ENCODE measurements at regions not wholly inside any gene's neighbourhood (a gene's known extent, or its start where the extent isn't known, plus 50 kb on each side); places are given as distances from the start of the nearest gene placed in this dataset.

- TF ChIP-seq CTCF (IDR thresholded peaks at IDR 0.05): no peak
- TF ChIP-seq POLR2AphosphoS5 (IDR thresholded peaks at IDR 0.05): no peak
- no peak for TF ChIP-seq POLR2A (IDR thresholded peaks at IDR 0.05; ENCODE audit: low read depth)
Observed at GRCh38 chr6:170186006-170186935, 104.6 kb downstream of the DLL1 start.

Data from esophagus muscularis mucosa (tissue), 3 donors.